AG10803 (cell line): ENCODE measurements at regions not wholly inside any gene's neighbourhood (a gene's known extent, or its start where the extent isn't known, plus 50 kb on each side); places are given as distances from the start of the nearest gene placed in this dataset.

ENCODE experiments used
- DNase-seq: peaks from one replicate; pipeline ENCODE4 v3.0.0; 2010; ENCODE audit warnings: low read depth
- H3K4me3 ChIP-seq: 2 replicates; pipeline ENCODE4 v1.5.1; 2011; ENCODE audit warnings: mild to moderate bottlenecking, low read length, control low read depth
- TF ChIP-seq, protein P1 (sequence below): conservative IDR thresholded peaks from 2 replicates; pipeline ENCODE4 v1.5.1; 2011; ENCODE audit warnings: mild to moderate bottlenecking, low read length, control low read depth, inconsistent platforms

DNA sequence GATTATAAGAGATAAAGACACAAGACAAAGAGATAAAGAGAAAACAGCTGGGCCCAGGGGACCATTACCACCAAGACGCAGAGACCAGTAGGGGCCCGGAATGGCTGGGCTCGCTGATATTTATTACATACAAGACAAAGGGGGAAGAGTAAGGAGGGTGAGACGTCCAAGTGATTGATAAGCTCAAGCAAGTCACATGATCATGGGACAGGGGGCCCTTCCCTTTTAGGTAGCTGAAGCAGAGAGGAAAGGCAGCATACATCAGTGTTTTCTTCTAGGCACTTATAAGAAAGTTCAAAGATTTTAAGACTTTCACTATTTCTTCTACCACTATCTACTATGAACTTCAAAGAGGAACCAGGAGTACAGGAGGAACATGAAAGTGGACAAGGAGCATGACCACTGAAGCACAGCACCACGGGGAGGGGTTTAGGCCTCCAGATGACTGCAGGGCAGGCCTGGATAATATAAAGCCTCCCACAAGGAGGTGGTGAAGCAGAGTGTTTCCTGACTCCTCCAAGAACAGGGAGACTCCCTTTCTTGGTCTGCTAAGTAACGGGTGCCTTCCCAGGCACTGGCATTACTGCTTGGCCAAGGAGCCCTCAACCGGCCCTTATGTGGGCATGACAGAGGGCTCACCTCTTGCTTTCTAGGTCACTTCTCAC is 63.9 kb upstream of the ARL4D start:
- TF ChIP-seq, protein P1, sequence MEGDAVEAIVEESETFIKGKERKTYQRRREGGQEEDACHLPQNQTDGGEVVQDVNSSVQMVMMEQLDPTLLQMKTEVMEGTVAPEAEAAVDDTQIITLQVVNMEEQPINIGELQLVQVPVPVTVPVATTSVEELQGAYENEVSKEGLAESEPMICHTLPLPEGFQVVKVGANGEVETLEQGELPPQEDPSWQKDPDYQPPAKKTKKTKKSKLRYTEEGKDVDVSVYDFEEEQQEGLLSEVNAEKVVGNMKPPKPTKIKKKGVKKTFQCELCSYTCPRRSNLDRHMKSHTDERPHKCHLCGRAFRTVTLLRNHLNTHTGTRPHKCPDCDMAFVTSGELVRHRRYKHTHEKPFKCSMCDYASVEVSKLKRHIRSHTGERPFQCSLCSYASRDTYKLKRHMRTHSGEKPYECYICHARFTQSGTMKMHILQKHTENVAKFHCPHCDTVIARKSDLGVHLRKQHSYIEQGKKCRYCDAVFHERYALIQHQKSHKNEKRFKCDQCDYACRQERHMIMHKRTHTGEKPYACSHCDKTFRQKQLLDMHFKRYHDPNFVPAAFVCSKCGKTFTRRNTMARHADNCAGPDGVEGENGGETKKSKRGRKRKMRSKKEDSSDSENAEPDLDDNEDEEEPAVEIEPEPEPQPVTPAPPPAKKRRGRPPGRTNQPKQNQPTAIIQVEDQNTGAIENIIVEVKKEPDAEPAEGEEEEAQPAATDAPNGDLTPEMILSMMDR = no peak
- H3K4me3 ChIP-seq = no peak overlapping the region
- DNase-seq = no peak

DNA sequence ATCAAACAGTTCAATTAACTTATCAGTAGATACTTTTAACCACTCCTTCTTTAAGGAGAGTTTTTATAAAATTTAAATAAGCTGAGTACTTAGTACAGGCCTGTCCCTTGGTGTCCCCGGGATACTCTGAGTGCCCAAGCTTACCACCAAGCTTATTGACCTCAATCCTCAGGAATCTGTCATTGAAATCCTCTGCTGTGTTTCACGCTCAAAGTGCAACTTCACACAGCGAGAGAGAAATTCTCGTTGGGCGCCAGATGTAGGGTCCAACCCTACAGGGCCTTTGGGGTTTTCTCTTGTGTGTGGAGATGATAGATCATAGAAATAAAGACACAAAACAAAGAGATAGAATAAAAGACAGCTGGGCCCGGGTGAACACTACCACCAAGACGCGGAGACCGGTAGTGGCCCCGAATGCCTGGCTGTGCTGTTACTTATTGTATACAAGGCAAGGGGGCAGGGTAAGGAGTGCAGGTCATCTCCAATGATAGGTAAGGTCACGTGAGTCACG is 65.3 kb upstream of the ARL4D start:
- no peak overlapping the region for H3K4me3 ChIP-seq
- TF ChIP-seq, protein P1 = no peak
- DNase-seq = no peak

DNA sequence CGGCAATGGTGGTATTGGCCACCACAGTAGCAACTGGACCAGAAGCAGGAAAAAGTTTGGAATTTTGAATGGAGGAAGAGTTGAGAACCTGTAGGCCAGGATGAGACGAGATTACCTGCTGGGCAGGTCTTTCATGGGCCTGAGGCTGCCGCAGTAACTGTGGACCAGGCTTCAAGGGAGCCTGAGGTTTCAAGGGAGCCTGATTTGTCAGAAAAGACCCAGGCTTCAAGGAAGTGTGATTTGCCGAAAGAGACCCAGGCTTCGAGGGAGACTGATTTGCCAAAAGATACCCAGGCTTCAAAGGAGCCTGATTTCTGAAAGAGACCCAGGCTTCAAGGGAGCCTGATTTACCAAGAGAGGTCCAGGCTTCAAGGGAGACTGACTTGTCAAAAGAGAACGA is 66.6 kb upstream of the ARL4D start:
- TF ChIP-seq, protein P1 = no peak
- no peak overlapping the region for H3K4me3 ChIP-seq
- no peak for DNase-seq

DNA sequence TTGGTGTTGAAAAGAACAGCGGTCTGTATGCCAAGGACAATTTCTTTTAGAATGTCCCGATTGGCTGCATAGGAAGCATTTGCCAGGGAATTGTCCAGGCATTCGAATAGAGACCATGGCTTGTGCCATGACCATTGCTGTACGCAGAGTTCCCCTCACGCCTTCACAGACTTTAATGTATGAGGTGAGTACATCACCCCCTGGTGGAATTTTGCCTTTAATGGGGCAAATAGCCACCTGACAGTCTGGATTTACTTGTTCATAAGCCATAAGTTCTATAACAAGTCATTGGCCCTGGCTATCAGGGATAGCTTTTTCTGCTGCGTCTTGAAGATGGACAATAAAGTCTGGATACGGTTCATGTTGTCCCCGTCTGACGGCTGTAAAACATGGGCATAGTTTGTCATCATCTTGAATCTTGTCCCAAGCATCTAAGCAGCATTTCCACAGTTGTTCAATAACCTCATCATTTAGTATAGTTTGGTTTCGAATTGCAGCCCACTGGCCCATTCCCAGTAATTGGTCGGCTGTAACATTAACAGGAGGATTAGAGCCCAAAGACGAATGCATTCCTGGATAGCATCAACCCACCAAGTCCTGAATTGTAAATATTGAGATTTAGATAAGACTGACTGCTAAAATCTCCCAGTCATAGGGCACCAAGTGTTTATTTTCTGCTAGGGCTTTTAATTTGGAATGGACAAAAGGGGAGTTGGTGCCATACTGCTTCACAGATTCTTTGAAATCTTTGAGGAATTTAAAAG is 67.7 kb upstream of the ARL4D start:
- no peak for DNase-seq
- TF ChIP-seq, protein P1 = no peak
- no peak overlapping the region for H3K4me3 ChIP-seq

DNA sequence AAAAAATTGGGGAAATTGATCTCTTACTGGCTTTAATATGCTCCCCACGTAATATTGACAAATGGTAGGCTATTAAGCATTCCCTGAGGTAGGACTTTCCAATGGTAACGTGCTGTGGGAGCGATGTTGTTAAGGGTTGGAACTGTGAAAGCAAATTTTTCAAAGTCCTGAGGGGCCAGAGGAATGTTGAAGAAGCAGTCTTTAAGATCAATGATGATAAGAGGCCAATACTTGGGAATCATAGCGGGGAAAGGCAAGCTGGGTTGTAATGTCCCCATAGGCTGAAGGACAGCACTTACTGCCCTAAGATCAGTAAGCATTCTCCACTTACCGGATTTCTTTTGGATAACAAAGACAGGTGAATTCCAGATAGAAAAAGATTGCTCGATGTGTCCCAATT is 69.6 kb upstream of the ARL4D start:
- DNase-seq = no peak
- TF ChIP-seq, protein P1 = no peak
- H3K4me3 ChIP-seq = no peak overlapping the region

DNA sequence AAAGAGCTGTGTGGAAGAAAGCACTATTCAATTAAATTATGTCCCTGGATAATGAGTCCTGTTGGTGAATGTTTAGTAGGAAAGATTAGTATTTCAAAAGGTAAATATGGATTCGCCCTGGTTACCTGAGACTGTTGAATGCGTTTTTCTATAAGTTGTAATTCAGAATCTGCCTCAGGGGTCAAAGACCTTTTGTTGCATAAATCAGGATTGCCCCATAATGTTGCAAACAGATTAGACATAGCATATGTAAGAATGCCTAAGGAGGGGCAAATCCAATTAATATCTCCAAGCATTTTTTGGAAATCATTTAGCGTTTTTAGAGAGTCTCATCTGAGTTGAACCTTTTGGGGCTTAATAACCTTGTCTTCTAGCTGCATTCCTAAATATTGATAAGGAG is 70.1 kb upstream of the ARL4D start:
- TF ChIP-seq, protein P1 = no peak
- no peak overlapping the region for H3K4me3 ChIP-seq
- DNase-seq = no peak
